ENCODE measurements at regions not wholly inside any gene's neighbourhood (a gene's known extent, or its start where the extent isn't known, plus 50 kb on each side); places are given as distances from the start of the nearest gene placed in this dataset.

- no peak for TF ChIP-seq YY1 (IDR thresholded peaks at IDR 0.05; ENCODE audit: insufficient read depth, insufficient read length)
- no peak for TF ChIP-seq SUZ12 (IDR thresholded peaks at IDR 0.05; ENCODE audit: extremely low read depth, insufficient read depth, insufficient read length)
- TF ChIP-seq ZNF274 (IDR thresholded peaks at IDR 0.05; ENCODE audit: low read depth, low read length), result no peak
Measured at GRCh38 chr2:126770466-126770865, 114.5 kb downstream of the GYPC start.
